Spinal cord (tissue), 9 donors: ENCODE measurements at regions not wholly inside any gene's neighbourhood (a gene's known extent, or its start where the extent isn't known, plus 50 kb on each side); places are given as distances from the start of the nearest gene placed in this dataset.

Source experiments
- DNase-seq, 6 donors: peaks; one replicate each; pipeline versions ENCODE4 v3.0.0 to v3.0.0-alpha.2; 2013 to 2015; ENCODE audit warnings: low spot score in 6 of 6, low read depth in 4 of 6
- H3K27ac ChIP-seq: one replicate; pipeline ENCODE4 v1.5.1; 2013; ENCODE audit warnings: low read depth, low read length, control low read depth
- H3K27me3 ChIP-seq: one replicate; pipeline ENCODE4 v1.6.1; 2013; ENCODE audit warnings: low read length; ENCODE audit not compliant: control insufficient read depth, insufficient read depth
- H3K36me3 ChIP-seq: one replicate; pipeline ENCODE4 v1.6.1; 2013; ENCODE audit warnings: low read length; ENCODE audit not compliant: control insufficient read depth, insufficient read depth
- H3K4me1 ChIP-seq: one replicate; pipeline ENCODE4 v1.6.1; 2013; ENCODE audit warnings: low read length; ENCODE audit not compliant: control insufficient read depth, insufficient read depth
- H3K4me3 ChIP-seq: one replicate; pipeline ENCODE4 v1.5.1; 2013; ENCODE audit warnings: low read depth, low read length, control low read depth
- H3K9me3 ChIP-seq: one replicate; pipeline ENCODE4 v1.6.1; 2013; ENCODE audit warnings: low read length; ENCODE audit not compliant: control insufficient read depth, insufficient read depth
- WGBS: methylation state at CpG from one replicate; pipeline ENCODE4 v1.1.5; 2013; ENCODE audit warnings: missing lambda C conversion rate; ENCODE audit not compliant: insufficient coverage; 5-methylcytosine and 5-hydroxymethylcytosine counted together
- donor health status: healthy.

- Histone ChIP-seq H3K36me3 (no peaks in the 10 kb centered on the region), H3K4me1 (no peaks in the 10 kb centered on the region), H3K4me3 (no peak overlapping the region), H3K9me3 (no peaks in the 10 kb centered on the region), H3K27me3 (no peaks in the 10 kb centered on the region), H3K27ac (no peak overlapping the region)
- no peak for DNase-seq
- WGBS = 100% methylated on average over 2 of the region's 2 CpGs
These were observed 102.2 kb upstream of the XPO1 start for GRCh38 chr2:61640406-61640805.

DNA sequence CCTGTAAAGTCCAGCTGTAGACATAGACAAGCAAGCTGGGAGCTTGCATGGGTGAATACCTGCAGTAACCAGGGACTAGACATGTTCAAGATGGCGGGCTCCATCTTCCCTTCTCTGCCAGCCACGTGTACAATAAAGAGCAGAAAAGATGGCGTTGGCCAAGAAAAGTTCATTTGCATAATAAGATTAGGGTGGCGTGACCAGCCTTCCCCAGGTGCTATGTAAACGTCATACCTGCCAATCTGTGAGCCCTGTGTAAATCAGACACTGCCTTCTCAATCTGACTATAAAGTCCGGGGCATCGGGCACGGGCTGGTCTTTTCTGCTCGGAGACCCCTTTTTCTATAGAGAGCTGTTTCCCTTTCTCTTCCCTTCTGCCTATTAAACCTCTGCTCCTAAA is 101.6 kb upstream of the XPO1 start:
- no peak overlapping the region for H3K27ac ChIP-seq
- no peaks in the 10 kb centered on the region for H3K9me3 ChIP-seq
- H3K36me3 ChIP-seq = no peaks in the 10 kb centered on the region
- no peaks in the 10 kb centered on the region for H3K4me1 ChIP-seq
- no peak overlapping the region for H3K4me3 ChIP-seq
- no peaks in the 10 kb centered on the region for H3K27me3 ChIP-seq
- DNase-seq = no peak
- WGBS = 93% methylated on average over 4 of the region's 9 CpGs

DNA sequence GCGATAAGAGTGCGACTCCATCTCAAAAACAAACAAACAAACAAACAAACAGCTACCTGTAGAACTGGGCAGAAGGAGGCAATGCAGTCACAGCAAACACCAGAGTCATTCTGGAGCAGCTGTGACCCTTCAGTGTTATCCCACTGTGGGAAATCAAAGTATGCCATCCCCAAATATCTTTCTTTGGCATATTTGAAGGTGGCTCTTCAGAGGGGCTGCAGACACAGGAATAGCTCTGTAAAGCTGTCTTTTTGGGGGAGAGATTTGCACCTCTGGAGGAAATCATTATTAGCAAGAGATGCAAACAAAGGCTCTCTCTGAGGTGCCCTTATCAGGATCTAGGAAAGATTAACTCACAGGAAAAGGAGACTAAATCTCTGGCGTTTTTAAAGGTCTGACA is 98.5 kb upstream of the XPO1 start:
- Histone ChIP-seq H3K4me3 (no peak overlapping the region), H3K27ac (no peak overlapping the region), H3K27me3 (no peaks in the 10 kb centered on the region), H3K36me3 (no peaks in the 10 kb centered on the region), H3K9me3 (no peaks in the 10 kb centered on the region), H3K4me1 (no peaks in the 10 kb centered on the region)
- 100% methylated on average over 2 of the region's 3 CpGs for WGBS
- no peak for DNase-seq

DNA sequence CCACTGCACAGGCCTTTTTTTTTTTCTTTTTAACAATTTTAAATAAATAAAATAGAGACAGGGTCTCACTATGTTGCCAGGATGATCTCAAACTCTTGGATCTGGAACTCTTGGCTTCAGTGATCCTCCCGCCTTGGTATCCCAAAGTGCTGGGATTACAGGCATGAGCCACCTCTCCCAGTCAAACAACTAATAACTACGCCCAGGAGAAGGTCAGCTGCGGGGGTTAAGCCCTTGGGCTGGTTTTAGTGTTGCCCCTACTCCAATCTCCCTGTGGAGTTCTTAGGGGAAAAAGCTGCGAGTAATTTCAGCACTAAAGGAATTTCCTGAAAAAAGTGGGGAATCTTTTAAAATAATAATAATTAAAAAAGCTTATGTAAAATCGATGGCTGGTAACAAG is 96.4 kb upstream of the XPO1 start:
- Histone ChIP-seq H3K36me3 (no peaks in the 10 kb centered on the region), H3K4me1 (no peaks in the 10 kb centered on the region), H3K4me3 (no peak overlapping the region), H3K27ac (no peak overlapping the region), H3K27me3 (no peaks in the 10 kb centered on the region), H3K9me3 (no peaks in the 10 kb centered on the region)
- no peak for DNase-seq
- WGBS = no CpG with 5 or more reads among the region's 5 CpGs

DNA sequence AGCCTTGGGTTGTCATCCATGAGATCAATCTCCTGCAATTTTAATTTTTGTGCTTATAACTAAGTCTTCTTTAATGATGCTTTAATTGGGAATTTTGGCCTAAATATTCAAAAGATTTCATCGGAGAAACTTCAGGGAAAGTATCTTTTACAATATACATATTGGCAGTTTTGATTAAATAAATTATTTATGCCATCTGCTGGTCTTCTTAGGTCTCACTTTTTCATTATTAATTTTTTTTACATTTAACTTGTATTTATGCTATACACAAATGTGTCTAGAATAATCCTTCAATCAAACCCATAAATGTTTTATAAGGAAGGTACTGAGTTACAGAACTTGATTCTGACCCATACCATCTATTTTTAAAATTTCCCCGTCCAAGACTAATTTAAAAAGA is 95.1 kb upstream of the XPO1 start:
- Histone ChIP-seq H3K27me3 (no peaks in the 10 kb centered on the region), H3K4me1 (no peaks in the 10 kb centered on the region), H3K4me3 (no peak overlapping the region), H3K27ac (no peak overlapping the region), H3K36me3 (no peaks in the 10 kb centered on the region), H3K9me3 (no peaks in the 10 kb centered on the region)
- no peak for DNase-seq
- no CpG with 5 or more reads among the region's 2 CpGs for WGBS

DNA sequence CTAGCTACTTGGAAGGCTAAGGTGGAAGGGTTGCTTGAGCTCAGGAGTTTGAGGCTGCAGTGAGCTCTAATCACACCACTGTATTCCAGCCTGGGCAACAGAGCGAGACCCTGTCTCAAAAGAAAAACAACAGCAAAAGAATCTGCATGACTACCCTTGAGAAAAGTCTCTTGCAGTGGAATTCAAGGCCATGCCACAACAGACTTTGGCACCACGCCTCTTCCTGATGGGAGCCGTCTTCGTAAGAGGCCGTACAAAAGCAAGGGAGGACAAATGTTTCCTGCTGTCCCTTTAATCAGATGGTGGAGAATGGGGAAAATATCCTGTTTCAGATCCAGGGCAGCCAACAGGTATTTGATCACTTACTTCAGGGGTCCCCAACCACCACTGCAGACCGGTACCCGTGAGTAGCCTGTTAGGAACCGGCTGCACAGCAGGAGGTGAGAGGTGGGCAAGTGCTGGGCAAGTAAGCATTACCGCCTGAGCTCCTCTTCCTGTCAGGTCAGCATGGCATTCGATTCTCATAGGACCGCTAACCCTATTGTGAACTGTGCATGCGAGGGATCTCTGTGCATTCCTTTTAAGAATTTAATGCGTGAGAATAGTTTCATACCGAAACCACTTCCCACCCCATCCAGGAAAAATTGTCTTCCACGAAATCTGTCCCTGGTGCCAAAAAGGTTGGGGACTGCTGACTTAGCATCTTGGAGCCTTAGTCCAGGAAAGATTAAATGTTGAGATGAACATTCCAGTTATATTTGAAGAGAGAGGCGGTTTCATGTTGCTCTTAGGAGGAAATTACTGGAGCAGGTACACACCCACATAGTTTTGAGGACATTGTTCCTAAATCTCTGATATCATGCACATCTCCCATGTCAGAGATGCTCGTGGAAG is 94.4 kb upstream of the XPO1 start:
- Histone ChIP-seq H3K27ac (no peak overlapping the region), H3K36me3 (no peaks in the 10 kb centered on the region), H3K4me1 (no peaks in the 10 kb centered on the region), H3K27me3 (no peaks in the 10 kb centered on the region), H3K4me3 (no peak overlapping the region), H3K9me3 (no peaks in the 10 kb centered on the region)
- DNase-seq = no peak
- 58% methylated on average over 11 of the region's 17 CpGs for WGBS

- no peaks in the 10 kb centered on the region for H3K4me1 ChIP-seq
These were observed 93.2 kb upstream of the XPO1 start for GRCh38 chr2:61631321-61631720.

GRCh38 chr2:61626827-61627226 is 88.7 kb upstream of the XPO1 start:
- no peak for DNase-seq
- Histone ChIP-seq H3K27ac (no peak overlapping the region), H3K4me1 (no peaks in the 10 kb centered on the region), H3K4me3 (no peak overlapping the region), H3K9me3 (no peaks in the 10 kb centered on the region), H3K36me3 (no peaks in the 10 kb centered on the region), H3K27me3 (no peaks in the 10 kb centered on the region)
- WGBS = no CpG with 5 or more reads among the region's 1 CpG

More at GRCh38 chr2:61631321-61631720, 93.2 kb upstream of the XPO1 start:
- H3K27me3 ChIP-seq = no peaks in the 10 kb centered on the region
- no peaks in the 10 kb centered on the region for H3K36me3 ChIP-seq
- no peak for DNase-seq
- 100% methylated on average over 2 of the region's 2 CpGs for WGBS
- no peak overlapping the region for H3K27ac ChIP-seq
- no peaks in the 10 kb centered on the region for H3K9me3 ChIP-seq
- no peak overlapping the region for H3K4me3 ChIP-seq

DNA sequence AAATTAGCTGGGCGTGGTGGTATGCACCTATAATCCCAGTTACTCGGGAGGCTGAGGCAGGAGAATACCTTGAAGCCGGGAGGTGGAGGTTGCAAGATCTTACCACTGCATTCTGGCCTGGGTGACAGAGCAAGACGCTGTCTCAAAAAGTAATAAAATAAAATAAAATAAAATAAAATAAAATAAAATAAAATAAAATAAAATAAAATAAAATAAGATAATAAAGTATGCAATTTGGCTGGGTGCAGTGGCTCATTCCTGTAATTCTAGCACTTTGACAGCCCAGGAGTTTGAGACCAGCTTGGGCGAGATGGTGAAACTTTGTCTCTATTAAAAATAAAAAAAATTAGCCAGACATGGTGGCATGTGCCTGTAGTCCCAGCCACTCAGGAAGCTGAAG is 85.6 kb upstream of the XPO1 start:
- no peak for DNase-seq
- 100% methylated on average over 1 of the region's 5 CpGs for WGBS

More for the DNA sequence above, 85.6 kb upstream of the XPO1 start:
- no peaks in the 10 kb centered on the region for H3K4me1 ChIP-seq
- no peaks in the 10 kb centered on the region for H3K9me3 ChIP-seq
- H3K27me3 ChIP-seq = no peaks in the 10 kb centered on the region
- H3K27ac ChIP-seq = no peak overlapping the region
- H3K36me3 ChIP-seq = no peaks in the 10 kb centered on the region
- H3K4me3 ChIP-seq = no peak overlapping the region
